Testis (tissue), 2 donors: ENCODE measurements at regions not wholly inside any gene's neighbourhood (a gene's known extent, or its start where the extent isn't known, plus 50 kb on each side); places are given as distances from the start of the nearest gene placed in this dataset.

Source experiments
- CTCF ChIP-seq, 3 experiments: fragments of 450-650 bp in 2 of 3; fragments of 200-600 bp in 1 of 3; sonication (generic) in 1 of 3; IDR thresholded peaks; one replicate each; pipeline ENCODE4 v1.5.1; 2016 to 2019; ENCODE audit warnings: antibody characterized with exemption in 3 of 3, mild to moderate bottlenecking in 2 of 3, moderate library complexity in 1 of 3
- POLR2A ChIP-seq: fragments of 450-650 bp; IDR thresholded peaks from one replicate; pipeline ENCODE4 v1.6.1; 2017; ENCODE audit warnings: antibody characterized with exemption, mild to moderate bottlenecking, moderate library complexity

DNA sequence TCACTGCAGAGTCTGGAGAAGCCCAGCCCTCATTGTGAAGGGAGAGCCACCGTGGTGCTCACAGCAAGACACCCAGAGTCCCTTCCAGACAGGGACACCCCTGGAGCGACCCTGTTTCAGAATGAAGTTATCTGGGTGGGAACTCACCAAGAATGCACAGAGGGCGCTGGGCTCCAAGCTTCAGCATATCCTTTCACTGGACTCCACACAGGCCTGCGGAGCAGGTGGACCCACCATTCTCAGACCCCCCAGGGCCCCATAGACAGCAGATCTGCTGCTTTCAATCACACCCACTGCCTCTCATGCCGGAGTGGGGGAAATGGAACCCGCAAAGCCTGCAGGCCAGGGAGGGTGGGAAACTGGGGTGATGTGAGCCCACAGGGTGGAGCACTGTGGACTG lies 87.8 kb downstream of the RRM2 start:
- TF ChIP-seq CTCF (IDR thresholded peaks at IDR 0.05) (no peak), POLR2A (no peak)
